ENCODE measurements at regions not wholly inside any gene's neighbourhood (a gene's known extent, or its start where the extent isn't known, plus 50 kb on each side); places are given as distances from the start of the nearest gene placed in this dataset.

DNA sequence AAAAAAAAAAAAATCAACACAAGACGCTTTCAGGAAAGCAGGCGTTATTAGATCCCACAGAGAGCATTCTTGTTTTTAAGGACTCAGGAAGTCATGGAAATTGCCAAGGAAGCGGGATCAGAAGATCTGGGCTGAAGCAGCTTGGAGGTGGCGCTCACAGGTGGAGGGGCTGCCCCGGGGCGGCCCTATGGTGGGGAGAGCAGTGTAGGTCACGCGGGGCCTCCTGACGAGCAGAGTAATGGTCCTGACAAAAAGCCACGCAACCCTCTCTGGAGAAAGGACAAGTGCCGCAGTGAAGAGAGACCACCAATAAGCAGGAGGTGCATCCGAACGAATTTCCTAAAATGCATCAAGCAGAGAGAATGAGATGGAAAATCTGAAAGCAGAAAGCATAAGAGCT is 407.0 kb downstream of the BRD1 start:
- H3K27ac Mint-ChIP-seq = no peak overlapping the region
- DNase-seq = no peak
- H3K27me3 ChIP-seq (ENCODE audit: insufficient read depth, low read length, poor library complexity, severe bottlenecking) = no peaks in the 10 kb centered on the region
- no peaks in the 10 kb centered on the region for H3K4me1 ChIP-seq (ENCODE audit: insufficient read depth, low read length)
- no peaks in the 10 kb centered on the region for H3K36me3 ChIP-seq (ENCODE audit: insufficient read depth, low read length)
- H3K27ac ChIP-seq (ENCODE audit: low read depth, low read length) = no peak overlapping the region
- H3K36me3 Mint-ChIP-seq = peaks cover 0 to 6% (median 0%) of the 10 kb centered on the region in 3 donors
- no peaks in the 10 kb centered on the region for H3K4me1 Mint-ChIP-seq
- H3K4me3 Mint-ChIP-seq = no peak overlapping the region
- POLR2A ChIA-PET = no interaction called here
- peaks cover 0 to 22% (median 4%) of the 10 kb centered on the region in 5 donors for H3K9me3 Mint-ChIP-seq
- H3K27me3 Mint-ChIP-seq = peaks cover 4 to 5% of the 10 kb centered on the region in 2 donors
- CTCF ChIA-PET = no interaction called here
- H3K9me3 ChIP-seq (ENCODE audit: low read length) = no peaks in the 10 kb centered on the region
- no peak overlapping the region for H3K4me3 ChIP-seq (ENCODE audit: low read length)

DNA sequence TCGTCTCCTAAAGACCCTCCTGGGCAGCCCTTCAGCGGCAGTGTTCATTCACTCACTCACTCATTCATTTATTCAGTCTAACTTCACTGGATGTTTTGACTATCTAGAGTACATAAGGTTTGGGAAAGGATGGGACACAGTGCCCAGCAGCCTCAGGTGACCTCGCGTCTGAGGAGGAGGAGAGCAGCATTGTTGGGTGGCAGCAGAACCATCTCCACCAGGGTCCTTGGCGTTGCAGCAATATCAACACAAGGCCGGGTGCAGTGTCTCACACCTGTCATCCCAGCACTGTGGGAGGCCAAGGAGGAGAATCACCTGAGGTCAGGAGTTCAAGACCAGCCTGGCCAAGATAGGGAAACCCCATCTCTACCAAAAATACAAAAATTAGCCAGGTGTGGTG is 408.0 kb downstream of the BRD1 start:
- Histone ChIP-seq H3K27me3 (ENCODE audit: insufficient read depth, low read length, poor library complexity, severe bottlenecking) (no peaks in the 10 kb centered on the region), H3K4me3 (ENCODE audit: low read length) (no peak overlapping the region), H3K36me3 (ENCODE audit: insufficient read depth, low read length) (no peaks in the 10 kb centered on the region), H3K9me3 (ENCODE audit: low read length) (no peaks in the 10 kb centered on the region), H3K27ac (ENCODE audit: low read depth, low read length) (no peak overlapping the region), H3K4me1 (ENCODE audit: insufficient read depth, low read length) (no peaks in the 10 kb centered on the region)
- H3K27ac Mint-ChIP-seq = no peak overlapping the region
- peaks cover 0 to 6% (median 0%) of the 10 kb centered on the region in 3 donors for H3K36me3 Mint-ChIP-seq
- H3K4me3 Mint-ChIP-seq = no peak overlapping the region
- ChIA-PET POLR2A (no interaction called here), CTCF (no interaction called here)
- DNase-seq = no peak
- H3K4me1 Mint-ChIP-seq = no peaks in the 10 kb centered on the region
- H3K9me3 Mint-ChIP-seq = peaks cover 0 to 22% (median 3%) of the 10 kb centered on the region in 5 donors
- peaks cover 3 to 4% of the 10 kb centered on the region in 2 donors for H3K27me3 Mint-ChIP-seq

DNA sequence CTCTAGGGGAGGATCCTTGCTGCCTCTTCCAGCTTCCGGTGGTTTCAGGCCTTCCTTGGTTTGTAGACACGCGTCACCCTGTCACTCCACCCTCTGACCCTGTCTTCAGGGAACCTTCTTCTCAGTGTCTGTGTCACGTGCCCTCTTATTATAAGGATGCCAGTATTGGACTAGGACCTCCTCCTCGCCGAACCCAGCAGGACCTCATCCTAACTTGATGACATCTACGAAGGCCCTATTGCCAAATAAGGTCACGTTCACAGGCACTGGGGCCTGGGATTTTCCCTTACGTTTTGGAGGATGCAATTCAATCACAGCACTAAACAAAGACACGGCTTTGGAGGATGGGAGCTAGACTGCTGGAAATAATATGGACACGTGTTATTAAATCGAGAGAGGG is 408.7 kb downstream of the BRD1 start:
- DNase-seq = no peak
- CTCF ChIA-PET = no interaction called here
- Histone ChIP-seq H3K4me3 (ENCODE audit: low read length) (no peak overlapping the region), H3K9me3 (ENCODE audit: low read length) (no peaks in the 10 kb centered on the region), H3K27me3 (ENCODE audit: insufficient read depth, low read length, poor library complexity, severe bottlenecking) (no peaks in the 10 kb centered on the region), H3K4me1 (ENCODE audit: insufficient read depth, low read length) (no peaks in the 10 kb centered on the region), H3K27ac (ENCODE audit: low read depth, low read length) (no peak overlapping the region), H3K36me3 (ENCODE audit: insufficient read depth, low read length) (no peaks in the 10 kb centered on the region)
- H3K27me3 Mint-ChIP-seq = peaks cover 3 to 4% of the 10 kb centered on the region in 2 donors
- POLR2A ChIA-PET = no interaction called here
- H3K4me1 Mint-ChIP-seq = no peaks in the 10 kb centered on the region
- no peak overlapping the region for H3K4me3 Mint-ChIP-seq
- peaks cover 0 to 17% (median 2%) of the 10 kb centered on the region in 5 donors for H3K9me3 Mint-ChIP-seq
- H3K27ac Mint-ChIP-seq = no peak overlapping the region
- H3K36me3 Mint-ChIP-seq = peaks cover 0 to 6% (median 0%) of the 10 kb centered on the region in 3 donors

DNA sequence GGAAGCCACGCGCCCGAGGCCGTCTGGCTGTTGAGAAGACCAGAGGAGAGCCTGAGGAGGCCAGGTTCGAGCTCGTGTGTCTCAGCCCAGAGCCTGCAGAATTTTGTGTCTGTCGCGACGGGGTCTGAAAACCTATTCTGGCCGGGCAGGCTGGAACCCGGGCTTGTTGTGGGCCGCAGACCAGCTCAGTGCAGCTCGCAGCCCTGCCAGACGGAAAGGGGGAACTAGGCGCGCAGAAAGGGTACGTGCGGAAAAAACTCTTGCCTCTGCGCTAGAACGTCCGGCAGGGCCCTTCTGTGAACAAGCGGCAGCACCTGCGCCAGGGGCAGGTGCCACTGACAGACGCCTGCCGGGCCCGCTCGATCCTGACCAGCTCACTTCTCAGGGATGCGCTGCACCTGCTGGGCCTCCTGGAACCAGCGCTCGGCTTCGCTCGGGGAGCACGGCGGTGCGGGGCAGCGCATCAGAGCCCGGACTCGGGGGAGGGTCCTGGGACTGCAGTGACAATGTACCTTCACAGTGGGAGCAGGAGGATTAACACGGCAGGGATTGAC is 409.3 kb downstream of the BRD1 start:
- Histone ChIP-seq H3K4me1 (ENCODE audit: insufficient read depth, low read length) (no peaks in the 10 kb centered on the region), H3K9me3 (ENCODE audit: low read length) (no peaks in the 10 kb centered on the region), H3K4me3 (ENCODE audit: low read length) (no peak overlapping the region), H3K27me3 (ENCODE audit: insufficient read depth, low read length, poor library complexity, severe bottlenecking) (no peaks in the 10 kb centered on the region), H3K36me3 (ENCODE audit: insufficient read depth, low read length) (no peaks in the 10 kb centered on the region), H3K27ac (ENCODE audit: low read depth, low read length) (no peak overlapping the region)
- Mint-ChIP-seq H3K27ac (no peak overlapping the region), H3K4me3 (no peak overlapping the region), H3K27me3 (peaks cover 3 to 4% of the 10 kb centered on the region in 2 donors), H3K9me3 (peaks cover 0 to 16% (median 2%) of the 10 kb centered on the region in 5 donors), H3K36me3 (peaks cover 0 to 6% (median 0%) of the 10 kb centered on the region in 3 donors), H3K4me1 (no peaks in the 10 kb centered on the region)
- no peak for DNase-seq
- CTCF ChIA-PET = no interaction called here
- POLR2A ChIA-PET = no interaction called here

DNA sequence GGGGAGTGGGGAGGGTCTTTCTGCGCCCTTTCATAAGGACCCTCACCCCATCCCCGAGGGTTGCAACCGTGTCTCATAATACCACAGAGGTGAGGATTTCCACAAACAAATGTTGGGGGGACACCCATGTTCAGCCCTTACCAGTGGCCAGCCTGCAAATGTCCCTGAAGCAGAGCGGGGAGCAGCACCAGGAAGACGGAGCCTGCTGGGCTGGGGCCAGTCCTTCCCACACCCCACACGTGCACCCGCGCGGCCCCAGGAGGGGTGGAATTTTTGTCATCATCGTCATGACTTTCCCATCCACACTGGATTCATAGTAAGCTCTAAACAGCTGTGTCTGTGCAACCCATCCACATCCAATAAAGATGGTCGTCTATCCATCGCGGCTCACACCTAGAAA is 409.8 kb downstream of the BRD1 start:
- Histone ChIP-seq H3K27me3 (ENCODE audit: insufficient read depth, low read length, poor library complexity, severe bottlenecking) (no peaks in the 10 kb centered on the region), H3K4me1 (ENCODE audit: insufficient read depth, low read length) (no peaks in the 10 kb centered on the region), H3K27ac (ENCODE audit: low read depth, low read length) (no peak overlapping the region), H3K36me3 (ENCODE audit: insufficient read depth, low read length) (no peaks in the 10 kb centered on the region), H3K9me3 (ENCODE audit: low read length) (no peaks in the 10 kb centered on the region), H3K4me3 (ENCODE audit: low read length) (no peak overlapping the region)
- no peaks in the 10 kb centered on the region for H3K4me1 Mint-ChIP-seq
- peaks cover 0 to 6% (median 0%) of the 10 kb centered on the region in 3 donors for H3K36me3 Mint-ChIP-seq
- no peak for DNase-seq
- H3K27ac Mint-ChIP-seq = no peak overlapping the region
- H3K27me3 Mint-ChIP-seq = peaks cover 4 to 5% of the 10 kb centered on the region in 2 donors
- H3K4me3 Mint-ChIP-seq = peak overlapping the region in 1 of 7 donors; percentile 51
- CTCF ChIA-PET = no interaction called here
- H3K9me3 Mint-ChIP-seq = peaks cover 0 to 16% (median 2%) of the 10 kb centered on the region in 5 donors
- POLR2A ChIA-PET = no interaction called here

DNA sequence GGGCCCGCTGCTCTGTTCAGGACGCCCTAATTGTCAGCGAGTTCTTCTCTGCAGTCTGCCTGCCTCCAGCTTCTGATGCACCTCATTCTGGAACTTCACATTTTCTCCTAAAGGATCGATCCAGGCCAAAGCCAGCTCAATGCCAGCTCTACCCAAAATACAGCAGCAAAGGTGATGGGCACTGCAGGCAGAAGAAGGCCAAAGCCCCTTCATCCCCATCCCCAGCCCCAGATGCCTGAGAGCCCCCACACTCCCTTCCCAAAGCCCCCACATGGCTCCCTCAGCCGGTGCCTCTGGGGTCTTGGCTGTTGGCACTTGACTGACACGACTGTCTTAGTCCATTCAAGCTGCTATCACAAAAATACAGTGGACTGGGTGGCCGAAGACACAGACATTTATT is 410.3 kb downstream of the BRD1 start:
- CTCF ChIA-PET = no interaction called here
- POLR2A ChIA-PET = no interaction called here

DNA sequence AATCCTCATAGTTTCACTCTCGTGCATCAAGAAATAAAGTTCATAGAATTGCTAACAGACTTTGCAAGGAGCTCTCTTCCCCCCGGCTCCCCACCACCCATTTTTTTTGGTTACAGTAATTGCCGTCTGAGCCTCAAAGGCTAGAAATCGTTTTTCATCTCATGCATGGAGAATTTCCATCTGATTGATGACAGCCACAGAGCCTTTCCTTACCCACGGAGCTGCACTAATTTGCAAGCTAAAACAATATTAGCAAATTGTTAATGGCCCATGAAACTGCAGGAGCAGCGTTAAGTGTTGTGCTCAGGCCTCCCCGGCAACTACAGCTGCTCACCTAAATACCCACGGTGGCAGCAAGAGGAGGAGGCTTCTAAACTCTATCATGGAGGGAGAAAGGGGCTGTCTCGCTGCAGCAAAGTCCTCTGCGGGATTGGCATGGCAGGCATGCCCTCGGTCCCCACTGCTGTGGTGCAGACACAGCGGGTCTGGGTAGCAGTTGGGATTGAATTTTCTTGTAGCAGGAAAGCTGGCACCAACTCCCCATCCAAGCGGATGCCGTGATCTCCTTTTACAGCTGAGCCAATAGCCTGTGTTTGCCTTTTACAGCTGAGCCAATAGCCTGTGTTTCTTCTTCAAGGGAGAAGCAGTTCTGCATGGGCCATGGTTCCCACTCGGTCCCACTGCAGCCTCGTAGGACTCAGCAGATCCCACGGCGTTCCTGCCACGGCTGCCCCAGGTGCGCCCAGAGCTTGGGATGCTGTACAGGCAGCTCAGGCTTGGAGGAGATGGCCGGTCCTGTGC is 412.3 kb downstream of the BRD1 start:
- peaks cover 6 to 11% of the 10 kb centered on the region in 2 donors for H3K27me3 Mint-ChIP-seq
- no peak overlapping the region for H3K27ac ChIP-seq (ENCODE audit: low read depth, low read length)
- no peak overlapping the region for H3K4me3 ChIP-seq (ENCODE audit: low read length)
- no peaks in the 10 kb centered on the region for H3K36me3 ChIP-seq (ENCODE audit: insufficient read depth, low read length)
- H3K4me1 Mint-ChIP-seq = no peaks in the 10 kb centered on the region
- no peak for DNase-seq
- ChIA-PET CTCF (no interaction called here), POLR2A (no interaction called here)
- H3K27me3 ChIP-seq (ENCODE audit: insufficient read depth, low read length, poor library complexity, severe bottlenecking) = no peaks in the 10 kb centered on the region
- H3K36me3 Mint-ChIP-seq = no peaks in the 10 kb centered on the region
- H3K4me3 Mint-ChIP-seq = no peak overlapping the region
- H3K27ac Mint-ChIP-seq = no peak overlapping the region
- no peaks in the 10 kb centered on the region for H3K9me3 ChIP-seq (ENCODE audit: low read length)
- no peaks in the 10 kb centered on the region for H3K4me1 ChIP-seq (ENCODE audit: insufficient read depth, low read length)
- peaks cover 0 to 6% (median 2%) of the 10 kb centered on the region in 5 donors for H3K9me3 Mint-ChIP-seq

More for the DNA sequence above, 410.3 kb downstream of the BRD1 start:
- Histone ChIP-seq H3K27me3 (ENCODE audit: insufficient read depth, low read length, poor library complexity, severe bottlenecking) (no peaks in the 10 kb centered on the region), H3K9me3 (ENCODE audit: low read length) (no peaks in the 10 kb centered on the region), H3K4me3 (ENCODE audit: low read length) (no peak overlapping the region), H3K36me3 (ENCODE audit: insufficient read depth, low read length) (no peaks in the 10 kb centered on the region), H3K4me1 (ENCODE audit: insufficient read depth, low read length) (no peaks in the 10 kb centered on the region), H3K27ac (ENCODE audit: low read depth, low read length) (no peak overlapping the region)
- H3K27me3 Mint-ChIP-seq = peaks cover 2 to 8% of the 10 kb centered on the region in 2 donors
- H3K36me3 Mint-ChIP-seq = peaks cover 0 to 6% (median 0%) of the 10 kb centered on the region in 3 donors
- no peak overlapping the region for H3K27ac Mint-ChIP-seq
- H3K4me3 Mint-ChIP-seq = no peak overlapping the region
- DNase-seq = no peak
- peaks cover 0 to 13% (median 2%) of the 10 kb centered on the region in 5 donors for H3K9me3 Mint-ChIP-seq
- no peaks in the 10 kb centered on the region for H3K4me1 Mint-ChIP-seq

DNA sequence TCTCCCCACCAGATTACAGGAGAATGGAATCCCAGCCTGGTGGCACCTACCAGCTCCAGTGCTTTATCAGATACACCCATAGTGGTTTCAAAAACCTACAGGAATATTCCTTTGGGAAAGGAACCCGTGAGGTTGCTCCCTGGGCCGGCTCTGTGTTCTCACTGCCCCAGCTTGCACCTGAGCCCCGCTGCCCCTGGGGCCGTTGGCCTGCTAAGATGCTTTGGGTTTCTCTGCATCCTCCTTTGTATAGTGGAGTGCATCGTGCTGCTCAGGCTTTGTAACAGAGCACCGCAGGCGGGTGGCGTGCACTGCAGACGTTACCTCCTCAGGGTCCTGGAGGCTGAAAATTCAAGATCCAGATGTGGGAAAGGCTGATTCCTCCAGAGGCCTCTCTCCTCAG is 414.1 kb downstream of the BRD1 start:
- ChIA-PET CTCF (no interaction called here), POLR2A (no interaction called here)
- no peak for DNase-seq
- Histone ChIP-seq H3K4me1 (ENCODE audit: insufficient read depth, low read length) (no peaks in the 10 kb centered on the region), H3K27me3 (ENCODE audit: insufficient read depth, low read length, poor library complexity, severe bottlenecking) (no peaks in the 10 kb centered on the region), H3K36me3 (ENCODE audit: insufficient read depth, low read length) (no peaks in the 10 kb centered on the region), H3K9me3 (ENCODE audit: low read length) (no peaks in the 10 kb centered on the region), H3K27ac (ENCODE audit: low read depth, low read length) (no peak overlapping the region), H3K4me3 (ENCODE audit: low read length) (no peak overlapping the region)
- no peak overlapping the region for H3K4me3 Mint-ChIP-seq
- H3K36me3 Mint-ChIP-seq = no peaks in the 10 kb centered on the region
- peaks cover 0 to 9% (median 3%) of the 10 kb centered on the region in 5 donors for H3K9me3 Mint-ChIP-seq
- no peaks in the 10 kb centered on the region for H3K4me1 Mint-ChIP-seq
- H3K27ac Mint-ChIP-seq = no peak overlapping the region
- H3K27me3 Mint-ChIP-seq = peaks cover 10 to 16% of the 10 kb centered on the region in 2 donors

Data from CD8-positive, alpha-beta memory T cell (primary cell).